Frontal cortex (tissue), 3 donors: ENCODE measurements at regions not wholly inside any gene's neighbourhood (a gene's known extent, or its start where the extent isn't known, plus 50 kb on each side); places are given as distances from the start of the nearest gene placed in this dataset.

Source experiments
- DNase-seq, 2 donors: peaks; one replicate each; pipeline ENCODE4 v3.0.0; 2012; ENCODE audit warnings: low spot score in 2 of 2
- FAIRE-seq: peaks from 2 replicates; lab custom pipeline; 2012; peaks lifted over from hg19 to GRCh38; lab: Jason Lieb, UNC
- donor health status: control.
- donor health status: control.
- donor health status: control.

DNA sequence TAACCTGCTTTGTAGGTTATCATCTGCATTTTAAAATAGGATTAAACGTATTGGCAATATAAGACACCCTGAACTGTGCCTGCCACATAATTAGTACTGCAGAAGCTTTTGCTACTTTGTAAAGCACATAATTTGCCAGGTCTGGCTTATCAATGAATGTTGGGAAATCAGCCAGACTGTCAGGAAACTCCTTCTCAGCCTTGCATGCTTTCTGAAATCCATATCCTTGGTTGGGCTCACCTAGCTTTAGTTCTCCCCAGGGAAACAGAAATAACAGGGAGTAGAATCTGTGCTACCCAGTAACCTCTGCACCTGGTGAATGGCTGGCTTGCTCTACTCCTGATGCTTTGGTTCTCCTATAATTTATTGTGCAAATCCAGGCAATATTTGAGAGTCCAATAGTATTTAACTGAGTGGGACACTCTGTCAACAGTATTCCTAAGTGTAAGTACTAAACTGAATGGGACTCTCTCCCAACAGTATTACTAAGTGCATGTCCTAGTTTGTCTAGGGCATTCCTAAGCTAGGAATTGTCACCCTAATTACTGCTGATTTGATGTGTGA, 354.5 kb downstream of the WDR72 start:
- FAIRE-seq (no peak), DNase-seq (no peak)

DNA sequence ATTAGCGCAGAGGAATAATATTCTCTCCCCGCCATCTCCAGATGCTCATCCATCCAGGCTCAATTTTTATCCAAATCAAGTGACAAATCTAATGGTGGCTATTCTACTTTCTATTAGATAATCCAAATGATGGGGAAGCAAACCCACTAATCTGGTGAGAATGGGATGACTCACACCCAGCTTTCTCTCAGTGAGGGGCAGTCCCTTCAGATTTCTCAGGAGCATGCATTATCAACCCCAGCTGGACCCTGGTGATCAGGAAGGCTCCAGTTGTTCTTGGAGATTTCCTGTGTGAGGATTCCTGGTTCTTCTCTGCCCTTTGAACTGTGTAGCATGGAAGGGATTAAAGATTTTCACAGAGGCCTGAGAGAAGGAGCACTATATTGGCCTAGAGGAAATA, 358.0 kb downstream of the WDR72 start:
- FAIRE-seq (no peak), DNase-seq (no peak)

GRCh38 chr15:53400986-53401385, 358.5 kb downstream of the WDR72 start:
- DNase-seq: no peak

GRCh38 chr15:53397041-53397616, 362.3 kb downstream of the WDR72 start:
- DNase-seq (no peak), FAIRE-seq (no peak)

More at GRCh38 chr15:53400986-53401385, 358.5 kb downstream of the WDR72 start:
- FAIRE-seq: no peak

- no peak for FAIRE-seq
Observed at GRCh38 chr15:53395871-53396270, 363.6 kb downstream of the WDR72 start.

GRCh38 chr15:53390549-53390948, 368.9 kb downstream of the WDR72 start:
- FAIRE-seq (no peak), DNase-seq (no peak)

More at GRCh38 chr15:53395871-53396270, 363.6 kb downstream of the WDR72 start:
- DNase-seq: no peak

DNA sequence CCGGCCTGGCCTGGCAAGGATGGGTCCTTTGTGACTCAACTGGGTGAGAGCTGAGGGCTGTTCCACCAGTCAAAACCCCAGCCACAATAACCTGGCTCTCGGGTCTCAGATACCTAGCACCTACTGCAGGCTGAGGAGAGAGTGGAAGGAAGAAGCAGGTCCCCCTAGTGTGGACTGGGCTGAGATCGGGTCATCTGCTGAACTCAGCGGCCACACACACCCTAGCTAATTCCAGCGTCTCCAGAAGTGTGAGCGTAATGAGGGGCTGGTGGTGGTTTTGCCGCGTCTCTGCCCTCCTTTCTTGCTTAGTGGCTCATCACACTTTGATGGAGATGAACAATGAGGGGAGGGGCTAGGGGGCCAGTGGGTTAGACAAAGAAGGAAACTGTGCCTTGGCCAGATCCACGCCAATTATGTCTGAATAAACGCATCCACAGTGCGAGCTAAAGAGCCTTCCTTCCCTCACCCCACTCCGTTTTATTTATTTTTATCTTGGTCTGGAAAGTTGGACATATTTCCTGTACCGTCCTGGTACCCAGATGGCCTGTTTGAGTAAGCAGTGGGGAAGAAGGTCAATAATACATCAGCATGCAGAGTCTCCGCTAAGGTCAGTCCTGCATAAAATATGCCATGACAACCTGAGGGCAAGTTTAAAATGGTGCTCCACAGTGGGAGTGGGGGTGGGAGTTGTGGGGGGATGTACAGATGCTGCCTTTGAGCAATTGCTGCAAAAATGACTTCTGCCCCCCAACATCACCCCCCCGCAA, 370.0 kb downstream of the WDR72 start:
- DNase-seq (no peak), FAIRE-seq (no peak)

GRCh38 chr15:53384417-53384816, 375.0 kb downstream of the WDR72 start:
- no peak for FAIRE-seq
- DNase-seq: no peak

DNA sequence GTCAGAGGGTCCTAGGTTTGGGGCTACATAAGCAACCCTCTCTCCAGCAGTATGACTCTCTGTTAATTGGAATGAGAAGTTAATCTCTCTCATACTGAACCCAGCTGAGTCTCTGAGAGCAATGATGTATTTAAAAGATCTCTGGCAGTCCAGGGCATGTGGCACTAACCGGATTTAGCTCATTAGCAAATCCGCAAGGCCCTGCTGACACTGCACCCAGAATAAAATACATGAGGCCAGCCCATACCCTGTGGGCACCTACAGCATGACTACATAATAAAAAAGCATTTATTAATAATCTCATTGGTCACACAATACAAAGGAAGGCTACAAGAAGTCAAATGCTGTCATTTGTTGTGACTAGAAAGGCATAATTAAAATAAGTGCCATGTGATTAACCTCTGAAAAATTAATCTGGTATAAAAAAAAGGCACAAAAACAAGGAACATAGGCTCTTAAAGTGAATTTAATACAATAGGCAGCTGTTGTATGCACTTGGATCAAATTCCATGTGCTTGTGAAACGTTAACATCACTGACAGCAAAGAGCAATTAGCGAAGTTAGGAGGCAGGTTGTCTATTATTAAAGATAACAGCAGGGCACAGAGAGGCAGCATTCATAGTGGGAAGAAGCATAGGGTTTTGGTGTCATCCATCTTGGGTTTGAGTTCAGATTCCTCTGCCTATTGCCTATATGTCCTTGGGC, 381.2 kb downstream of the WDR72 start:
- FAIRE-seq: no peak
- no peak for DNase-seq

DNA sequence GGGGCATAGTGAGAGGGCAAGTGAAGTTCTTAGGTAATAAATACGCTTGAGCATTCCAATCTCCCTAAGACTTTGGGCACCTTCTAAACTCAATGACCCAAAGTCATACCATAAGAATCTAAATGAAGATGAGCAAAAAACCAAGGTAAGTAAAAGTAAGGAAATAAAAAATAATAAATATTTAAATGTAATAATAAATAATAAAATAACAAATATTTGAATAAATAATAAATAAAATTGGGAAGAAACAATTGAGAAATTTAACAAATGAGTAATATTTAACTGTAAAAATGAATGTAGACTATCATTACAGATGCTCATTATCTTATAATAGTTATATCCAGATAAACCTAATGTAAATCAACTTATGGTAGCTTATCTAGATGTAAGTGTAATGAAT, 391.7 kb downstream of the WDR72 start:
- DNase-seq: no peak
- FAIRE-seq: peak; percentile 90

GRCh38 chr15:53360881-53361280, 398.6 kb downstream of the WDR72 start:
- FAIRE-seq: no peak

DNA sequence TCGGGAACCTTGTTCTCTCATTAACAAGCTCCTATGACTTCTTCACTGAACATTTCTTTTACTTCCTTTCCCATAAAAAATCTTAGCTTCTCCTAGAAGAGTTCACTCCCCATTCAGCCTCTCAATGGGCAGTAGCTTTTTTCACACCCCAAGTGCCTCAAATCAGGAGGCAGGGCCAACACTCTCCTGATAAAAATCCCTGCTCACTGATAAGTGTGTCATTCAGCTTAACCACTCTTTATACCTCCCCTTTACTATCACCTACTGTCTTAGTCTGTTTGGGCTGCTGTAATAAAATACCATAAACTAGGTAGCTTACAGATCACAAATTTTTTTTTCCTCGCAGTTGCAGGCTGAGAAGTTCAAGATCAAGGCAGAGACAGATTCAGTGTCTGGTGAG, 400.4 kb downstream of the WDR72 start:
- FAIRE-seq (no peak), DNase-seq (no peak)

More at GRCh38 chr15:53360881-53361280, 398.6 kb downstream of the WDR72 start:
- DNase-seq: no peak

GRCh38 chr15:53354874-53355273, 404.6 kb downstream of the WDR72 start:
- DNase-seq: no peak
- FAIRE-seq: no peak

DNA sequence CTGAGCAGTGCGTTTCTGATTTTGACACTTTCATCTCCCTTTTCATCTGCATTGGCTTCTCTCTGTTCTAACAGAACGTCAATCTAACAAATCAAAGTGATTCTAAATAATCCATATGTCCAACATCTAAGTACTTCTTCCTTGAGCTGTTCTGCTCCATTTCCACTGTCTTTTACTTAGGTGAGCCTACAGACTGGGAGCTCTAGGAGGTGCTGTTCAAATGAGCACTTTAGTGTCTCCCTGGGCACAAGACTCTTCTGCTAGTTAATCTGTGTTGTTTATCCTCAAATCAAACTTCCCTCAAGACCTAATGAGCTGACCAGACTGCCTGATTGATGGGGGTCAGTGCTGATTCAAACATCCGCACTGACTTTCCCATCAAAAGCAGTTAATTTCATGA, 408.1 kb downstream of the WDR72 start:
- DNase-seq (no peak), FAIRE-seq (no peak)

DNA sequence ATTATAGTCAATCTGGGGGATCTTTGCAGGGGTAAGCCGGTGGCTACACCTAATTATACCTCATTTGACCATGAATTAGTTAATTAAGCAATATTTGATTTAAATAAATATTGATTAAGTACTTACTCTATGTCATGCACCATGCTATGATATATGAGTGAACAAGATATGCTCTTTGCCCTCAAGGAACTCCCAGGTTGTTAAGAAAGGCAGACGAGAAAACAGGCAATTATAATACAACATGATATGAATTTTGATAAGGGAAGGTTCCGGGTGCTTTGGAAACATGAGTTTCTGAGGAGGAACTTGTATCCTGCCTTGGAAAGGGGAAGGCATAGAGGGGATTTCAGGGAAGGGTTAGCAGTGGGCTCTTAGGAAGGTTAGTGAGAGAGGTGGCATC, 412.9 kb downstream of the WDR72 start:
- no peak for DNase-seq
- no peak for FAIRE-seq

- no peak for DNase-seq
- no peak for FAIRE-seq
Observed at GRCh38 chr15:53331328-53332190, 427.9 kb downstream of the WDR72 start.

- no peak for DNase-seq
Observed at GRCh38 chr15:53328341-53328740, 431.1 kb downstream of the WDR72 start.

DNA sequence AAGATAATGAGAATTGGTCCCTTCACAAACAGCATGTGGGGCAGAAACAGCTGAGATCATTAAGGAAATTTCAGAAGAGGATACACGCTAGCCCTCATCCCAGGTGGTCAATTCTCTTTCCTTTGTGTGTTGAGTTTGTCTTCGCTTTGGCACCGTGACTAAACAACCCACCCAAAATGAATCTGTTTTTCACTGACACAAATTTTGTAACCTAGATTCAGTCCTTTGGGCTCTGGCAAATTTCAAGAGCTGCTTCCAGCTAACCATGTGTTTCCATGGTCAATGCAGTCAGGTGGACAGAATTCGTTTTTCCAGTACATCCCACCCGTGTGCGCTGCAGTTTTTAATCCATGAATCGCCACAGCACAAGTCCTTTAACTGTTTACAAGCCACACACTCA, 435.4 kb downstream of the WDR72 start:
- DNase-seq (no peak), FAIRE-seq (no peak)

More at GRCh38 chr15:53328341-53328740, 431.1 kb downstream of the WDR72 start:
- FAIRE-seq: no peak

GRCh38 chr15:53323191-53323590, 436.3 kb downstream of the WDR72 start:
- no peak for DNase-seq
- no peak for FAIRE-seq

- DNase-seq: no peak
Observed at GRCh38 chr15:53320816-53321215, 438.6 kb downstream of the WDR72 start.

More at GRCh38 chr15:53320816-53321215, 438.6 kb downstream of the WDR72 start:
- no peak for FAIRE-seq
